NCI-H1436 treated with DMSO at 0.1 percent for 48 hours (cell line): ENCODE measurements at regions not wholly inside any gene's neighbourhood (a gene's known extent, or its start where the extent isn't known, plus 50 kb on each side); places are given as distances from the start of the nearest gene placed in this dataset.

Source experiments
- DNase-seq: peaks from one replicate; lab custom pipeline; 2025; lab: John Stamatoyannopoulos, UW

- DNase-seq = no peak
These were observed 58.2 kb upstream of the MAML3 start for GRCh38 chr4:140212194-140212593.

GRCh38 chr4:140211693-140212092, 57.7 kb upstream of the MAML3 start:
- no peak for DNase-seq

- DNase-seq = no peak
These were observed 57.2 kb upstream of the MAML3 start for GRCh38 chr4:140211161-140211560.

DNA sequence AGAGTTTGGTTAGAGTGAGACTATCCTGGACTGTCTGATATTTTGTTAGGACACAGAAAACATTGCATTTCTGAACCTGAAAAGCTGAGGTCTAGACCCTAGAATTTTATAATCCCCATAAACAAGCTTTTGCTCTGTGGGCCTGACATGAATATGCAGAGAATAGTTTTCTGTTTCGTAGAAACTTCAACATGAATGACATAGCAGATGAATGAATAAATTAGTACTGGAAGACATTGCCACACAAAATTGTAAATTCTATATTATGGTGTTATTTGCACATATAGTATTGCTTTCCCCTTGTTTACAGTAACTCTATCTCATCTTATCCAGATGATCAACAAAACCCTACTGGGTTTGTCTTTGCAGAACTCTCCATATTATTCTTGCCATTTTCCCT, 54.9 kb upstream of the MAML3 start:
- DNase-seq = no peak
